HG03280 (cell line): ENCODE measurements at regions not wholly inside any gene's neighbourhood (a gene's known extent, or its start where the extent isn't known, plus 50 kb on each side); places are given as distances from the start of the nearest gene placed in this dataset.

Source experiments
- ATAC-seq: cut with Tn5 transposase; IDR thresholded peaks from one replicate; pipeline ENCODE4 v1.9.1; 2021; ENCODE audit warnings: mild to moderate bottlenecking, moderate library complexity; ENCODE audit not compliant: unreplicated experiment

- no peak for ATAC-seq
Measured at GRCh38 chr2:164032995-164033394, 297.2 kb upstream of the FIGN start.

- no peak for ATAC-seq
Measured at GRCh38 chr2:164030623-164031022, 294.8 kb upstream of the FIGN start.

- ATAC-seq: no peak
Measured at GRCh38 chr2:164028814-164029534, 293.2 kb upstream of the FIGN start.

- ATAC-seq: no peak
Measured at GRCh38 chr2:164024396-164024795, 288.6 kb upstream of the FIGN start.

- no peak for ATAC-seq
Measured at GRCh38 chr2:164023896-164024295, 288.1 kb upstream of the FIGN start.

GRCh38 chr2:164015328-164016123 lies 279.7 kb upstream of the FIGN start:
- ATAC-seq: peak; percentile 88

- ATAC-seq: no peak
Measured at GRCh38 chr2:164014791-164015190, 279.0 kb upstream of the FIGN start.

- ATAC-seq: no peak
Measured at GRCh38 chr2:164014068-164014731, 278.4 kb upstream of the FIGN start.

- no peak for ATAC-seq
Measured at GRCh38 chr2:164012581-164012980, 276.8 kb upstream of the FIGN start.

GRCh38 chr2:164009756-164010337 lies 274.0 kb upstream of the FIGN start:
- no peak for ATAC-seq

GRCh38 chr2:164008752-164009151 lies 272.9 kb upstream of the FIGN start:
- no peak for ATAC-seq

GRCh38 chr2:164006704-164007103 lies 270.9 kb upstream of the FIGN start:
- ATAC-seq: no peak

- ATAC-seq: no peak
Measured at GRCh38 chr2:164000176-164000575, 264.4 kb upstream of the FIGN start.

- ATAC-seq: no peak
Measured at GRCh38 chr2:163997466-163997865, 261.7 kb upstream of the FIGN start.

- no peak for ATAC-seq
Measured at GRCh38 chr2:163990541-163990940, 254.7 kb upstream of the FIGN start.

GRCh38 chr2:163990101-163990500 lies 254.3 kb upstream of the FIGN start:
- no peak for ATAC-seq

- ATAC-seq: no peak
Measured at GRCh38 chr2:163987175-163987940, 251.6 kb upstream of the FIGN start.

- no peak for ATAC-seq
Measured at GRCh38 chr2:163984986-163985385, 249.2 kb upstream of the FIGN start.

GRCh38 chr2:163983911-163984310 lies 248.1 kb upstream of the FIGN start:
- ATAC-seq: no peak

GRCh38 chr2:163982938-163983337 lies 247.1 kb upstream of the FIGN start:
- no peak for ATAC-seq

GRCh38 chr2:163974766-163975165 lies 239.0 kb upstream of the FIGN start:
- no peak for ATAC-seq
